SK-N-SH (cell line): ENCODE measurements at regions not wholly inside any gene's neighbourhood (a gene's known extent, or its start where the extent isn't known, plus 50 kb on each side); places are given as distances from the start of the nearest gene placed in this dataset.

ENCODE experiments used
- CTCF ChIA-PET: fragments of 300-600, 350-600 bp; formaldehyde crosslinking; extraction: SDS; loops from one replicate; lab custom pipeline; 2021; lab: Yijun Ruan, JAX
- POLR2A ChIA-PET: fragments of 350-600 bp; sonication (Branson Sonifier 250); formaldehyde crosslinking; extraction: SDS; loops from one replicate; lab custom pipeline; 2020; ENCODE audit warnings: antibody characterized with exemption, inconsistent platforms; lab: Yijun Ruan, JAX
- DNase-seq: peaks from one replicate; pipeline ENCODE4 v3.0.0; 2012
- H2AFZ ChIP-seq: fragments of 200-600 bp; sonication (generic); 2 replicates; pipeline ENCODE4 v1.8.1; 2016; ENCODE audit warnings: antibody characterized with exemption, mild to moderate bottlenecking, low read depth
- H3F3A ChIP-seq: fragments of 200-600 bp; sonication (generic); replicated peaks from 2 replicates; pipeline ENCODE3; 2016; ENCODE audit warnings: antibody characterized with exemption, mild to moderate bottlenecking; ENCODE audit not compliant: insufficient read depth
- H3K27ac ChIP-seq, 2 experiments: fragments of 200-500 bp in 1 of 2; fragments of 200-600 bp in 1 of 2; sonication (Bioruptor generic) in 1 of 2; sonication (generic), shearing (Covaris generic) in 1 of 2; 2 replicates each; pipeline versions ENCODE4 v1.5.1 to v1.6.1; 2014 to 2016; ENCODE audit warnings: low read depth in 2 of 2, inconsistent platforms in 1 of 2, low read length in 1 of 2, mild to moderate bottlenecking in 1 of 2, mixed read lengths in 1 of 2
- H3K27me3 ChIP-seq: fragments of 200-600 bp; sonication (generic), shearing (Covaris generic); 2 replicates; pipeline ENCODE4 v1.6.1; 2016; ENCODE audit warnings: mixed run types; ENCODE audit not compliant: insufficient read depth
- H3K36me3 ChIP-seq, 2 experiments: fragments of 200-500 bp in 1 of 2; fragments of 200-600 bp in 1 of 2; sonication (Bioruptor generic) in 1 of 2; sonication (generic) in 1 of 2; replicated peaks in 1 of 2; 2 replicates each; pipeline versions ENCODE3 to v1.5.1; 2014 to 2016; ENCODE audit warnings: low read length in 1 of 2, mild to moderate bottlenecking in 1 of 2; ENCODE audit not compliant: insufficient read depth in 2 of 2, control insufficient read depth in 1 of 2
- H3K4me1 ChIP-seq, 2 experiments: fragments of 200-500 bp in 1 of 2; fragments of 200-600 bp in 1 of 2; sonication (Bioruptor generic) in 1 of 2; sonication (generic), shearing (Covaris generic) in 1 of 2; 2 replicates each; pipeline versions ENCODE4 v1.5.1 to v1.6.1; 2014 to 2016; ENCODE audit warnings: low read depth in 1 of 2, low read length in 1 of 2, mixed run types in 1 of 2; ENCODE audit not compliant: insufficient read depth in 2 of 2, control insufficient read depth in 1 of 2
- H3K4me2 ChIP-seq: fragments of 200-600 bp; sonication (generic), shearing (Covaris generic); 2 replicates; pipeline ENCODE4 v1.6.1; 2017; ENCODE audit warnings: mixed run types
- H3K4me3 ChIP-seq, 2 experiments: fragments of 200-500 bp in 1 of 2; fragments of 200-600 bp in 1 of 2; sonication (Bioruptor generic) in 1 of 2; sonication (generic), shearing (Covaris generic) in 1 of 2; 2 replicates each; pipeline versions ENCODE4 v1.5.1 to v1.8.1; 2014 to 2016; ENCODE audit warnings: low read depth in 2 of 2, inconsistent platforms in 1 of 2, low read length in 1 of 2, mild to moderate bottlenecking in 1 of 2, mixed read lengths in 1 of 2, moderate library complexity in 1 of 2
- H3K79me2 ChIP-seq: fragments of 200-600 bp; sonication (generic); 2 replicates; pipeline ENCODE4 v1.8.1; 2017; ENCODE audit warnings: mild to moderate bottlenecking; ENCODE audit not compliant: insufficient read depth
- H3K9ac ChIP-seq: fragments of 200-600 bp; sonication (generic); 2 replicates; pipeline ENCODE4 v1.6.1; 2017; ENCODE audit warnings: mixed run types
- H3K9me2 ChIP-seq: fragments of 200-600 bp; sonication (generic); 2 replicates; pipeline ENCODE4 v1.6.1; 2017; ENCODE audit warnings: mixed run types
- H3K9me3 ChIP-seq: fragments of 200-600 bp; sonication (generic); 2 replicates; pipeline ENCODE4 v1.6.1; 2017; ENCODE audit warnings: mixed run types, mild to moderate bottlenecking, moderate library complexity
- H4K20me1 ChIP-seq: fragments of 200-600 bp; sonication (generic); 2 replicates; pipeline ENCODE4 v1.6.1; 2017; ENCODE audit warnings: mild to moderate bottlenecking, mixed run types; ENCODE audit not compliant: insufficient read depth
- CHD2 ChIP-seq: fragments of 150-350 bp; IDR thresholded peaks from 2 replicates; pipeline ENCODE4 v1.6.1; 2018; ENCODE audit warnings: low read length; ENCODE audit not compliant: partially characterized antibody
- CTCF ChIP-seq: fragments of 200-600 bp; sonication (generic); IDR thresholded peaks from 2 replicates; pipeline ENCODE4 v1.6.1; 2017; ENCODE audit warnings: antibody characterized with exemption, mild to moderate bottlenecking, moderate library complexity
- EZH2phosphoT487 ChIP-seq: fragments of 200-600 bp; sonication (generic); IDR thresholded peaks from 2 replicates; pipeline ENCODE4 v1.6.1; 2017; ENCODE audit warnings: low read depth, mixed run types, mild to moderate bottlenecking, antibody characterized with exemption, moderate library complexity, borderline replicate concordance
- FOSL2 ChIP-seq: IDR thresholded peaks from 2 replicates; pipeline ENCODE4 v1.4.0; 2012; ENCODE audit warnings: low read depth, mild to moderate bottlenecking, moderate library complexity, borderline replicate concordance
- GABPA ChIP-seq: IDR thresholded peaks from 2 replicates; pipeline ENCODE4 v1.4.0; 2012; ENCODE audit warnings: low read depth, mild to moderate bottlenecking
- GATA2 ChIP-seq: sonication (generic); formaldehyde crosslinking; IDR thresholded peaks from 2 replicates; pipeline ENCODE4 v1.5.0; 2020; ENCODE audit warnings: mild to moderate bottlenecking, missing genetic modification reagents
- JUND ChIP-seq: IDR thresholded peaks from 2 replicates; pipeline ENCODE4 v1.4.0; 2012
- MAX ChIP-seq: IDR thresholded peaks from 2 replicates; pipeline ENCODE4 v1.4.0; 2012; ENCODE audit warnings: low read depth
- MEF2A ChIP-seq: IDR thresholded peaks from 2 replicates; pipeline ENCODE4 v1.4.0; 2012; ENCODE audit warnings: low read depth, borderline replicate concordance
- MXI1 ChIP-seq: IDR thresholded peaks from 2 replicates; pipeline ENCODE4 v1.6.1; 2012; ENCODE audit warnings: mild to moderate bottlenecking, low read depth, low read length, improper control_type of control experiment
- NFIC ChIP-seq: IDR thresholded peaks from 2 replicates; pipeline ENCODE4 v1.4.0; 2012; ENCODE audit warnings: borderline replicate concordance
- NRF1 ChIP-seq: IDR thresholded peaks from 2 replicates; pipeline ENCODE4 v1.6.1; 2012; ENCODE audit warnings: low read depth, mild to moderate bottlenecking, low read length
- PBX3 ChIP-seq: IDR thresholded peaks from 2 replicates; pipeline ENCODE4; 2012
- POLR2AphosphoS5 ChIP-seq: IDR thresholded peaks from 2 replicates; pipeline ENCODE4 v1.6.1; 2012; ENCODE audit warnings: low read depth, low read length
- SMC3 ChIP-seq: IDR thresholded peaks from 2 replicates; pipeline ENCODE4 v1.6.1; 2012; ENCODE audit warnings: low read depth, low read length, improper control_type of control experiment
- TCF12 ChIP-seq: IDR thresholded peaks from 2 replicates; pipeline ENCODE4 v1.4.0; 2012
- TEAD4 ChIP-seq: IDR thresholded peaks from 2 replicates; pipeline ENCODE4 v1.4.0; 2012; ENCODE audit warnings: mild to moderate bottlenecking, borderline replicate concordance; ENCODE audit not compliant: insufficient read depth
- YY1 ChIP-seq: IDR thresholded peaks from 2 replicates; pipeline ENCODE4 v1.4.0; 2012; ENCODE audit warnings: low read depth, mild to moderate bottlenecking
- WGBS: methylation state at CpG from one replicate; pipeline ENCODE4 v1.1.6; 2017; ENCODE audit warnings: low lambda C conversion rate; 5-methylcytosine and 5-hydroxymethylcytosine counted together
- TF ChIP-seq, protein P1 (sequence below): fragments of 150-350 bp; IDR thresholded peaks from 2 replicates; pipeline ENCODE4 v1.6.1; 2017; ENCODE audit warnings: antibody characterized with exemption, low read length, low read depth, borderline replicate concordance
- TF ChIP-seq, protein P2 (sequence below): IDR thresholded peaks from 2 replicates; pipeline ENCODE4 v1.6.1; 2012; ENCODE audit warnings: mild to moderate bottlenecking, low read depth, low read length, moderate library complexity
- TF ChIP-seq, protein P3 (sequence below): IDR thresholded peaks from 2 replicates; pipeline ENCODE4 v1.4.0; 2012; ENCODE audit warnings: low read depth, borderline replicate concordance

GRCh38 chr6:12348530-12349511 is 58.7 kb downstream of the EDN1 start:
- no peak overlapping the region for H3K4me3 ChIP-seq
- H3K27me3 ChIP-seq, result no peaks in the 10 kb centered on the region
- H3K9ac ChIP-seq, result no peak overlapping the region
- H4K20me1 ChIP-seq, result no peaks in the 10 kb centered on the region
- ChIA-PET CTCF (interaction anchor here (0.6 kb wide), 2 partner anchors 23 to 584 kb away, joined by 3 read pairs; no protein-coding TSS in a partner anchor), POLR2A (no interaction called here)
- no peaks in the 10 kb centered on the region for H3K36me3 ChIP-seq
- no peaks in the 10 kb centered on the region for H3F3A ChIP-seq
- WGBS, result 33% methylated on average over 6 of the region's 6 CpGs
- no peak overlapping the region for H3K27ac ChIP-seq
- no peaks in the 10 kb centered on the region for H3K9me2 ChIP-seq
- TF ChIP-seq CHD2, result no peak
- peak; percentile 79; the same call in 1 of the 2 replicates for TF ChIP-seq FOSL2
- TF ChIP-seq PBX3, result no peak; the same call in 1 of the 2 replicates
- TF ChIP-seq TCF12, result peak; percentile 31
- TF ChIP-seq CTCF, result no peak
- TF ChIP-seq MAX, result no peak
- no peak for TF ChIP-seq NRF1
- TF ChIP-seq POLR2AphosphoS5, result no peak
- TF ChIP-seq GATA2 (CRISPR knock-in tag), result no peak
- TF ChIP-seq, protein P1, sequence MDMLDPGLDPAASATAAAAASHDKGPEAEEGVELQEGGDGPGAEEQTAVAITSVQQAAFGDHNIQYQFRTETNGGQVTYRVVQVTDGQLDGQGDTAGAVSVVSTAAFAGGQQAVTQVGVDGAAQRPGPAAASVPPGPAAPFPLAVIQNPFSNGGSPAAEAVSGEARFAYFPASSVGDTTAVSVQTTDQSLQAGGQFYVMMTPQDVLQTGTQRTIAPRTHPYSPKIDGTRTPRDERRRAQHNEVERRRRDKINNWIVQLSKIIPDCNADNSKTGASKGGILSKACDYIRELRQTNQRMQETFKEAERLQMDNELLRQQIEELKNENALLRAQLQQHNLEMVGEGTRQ, result no peak
- no peak for TF ChIP-seq YY1
- TF ChIP-seq MXI1, result no peak
- no peak for TF ChIP-seq EZH2phosphoT487
- TF ChIP-seq, protein P2, sequence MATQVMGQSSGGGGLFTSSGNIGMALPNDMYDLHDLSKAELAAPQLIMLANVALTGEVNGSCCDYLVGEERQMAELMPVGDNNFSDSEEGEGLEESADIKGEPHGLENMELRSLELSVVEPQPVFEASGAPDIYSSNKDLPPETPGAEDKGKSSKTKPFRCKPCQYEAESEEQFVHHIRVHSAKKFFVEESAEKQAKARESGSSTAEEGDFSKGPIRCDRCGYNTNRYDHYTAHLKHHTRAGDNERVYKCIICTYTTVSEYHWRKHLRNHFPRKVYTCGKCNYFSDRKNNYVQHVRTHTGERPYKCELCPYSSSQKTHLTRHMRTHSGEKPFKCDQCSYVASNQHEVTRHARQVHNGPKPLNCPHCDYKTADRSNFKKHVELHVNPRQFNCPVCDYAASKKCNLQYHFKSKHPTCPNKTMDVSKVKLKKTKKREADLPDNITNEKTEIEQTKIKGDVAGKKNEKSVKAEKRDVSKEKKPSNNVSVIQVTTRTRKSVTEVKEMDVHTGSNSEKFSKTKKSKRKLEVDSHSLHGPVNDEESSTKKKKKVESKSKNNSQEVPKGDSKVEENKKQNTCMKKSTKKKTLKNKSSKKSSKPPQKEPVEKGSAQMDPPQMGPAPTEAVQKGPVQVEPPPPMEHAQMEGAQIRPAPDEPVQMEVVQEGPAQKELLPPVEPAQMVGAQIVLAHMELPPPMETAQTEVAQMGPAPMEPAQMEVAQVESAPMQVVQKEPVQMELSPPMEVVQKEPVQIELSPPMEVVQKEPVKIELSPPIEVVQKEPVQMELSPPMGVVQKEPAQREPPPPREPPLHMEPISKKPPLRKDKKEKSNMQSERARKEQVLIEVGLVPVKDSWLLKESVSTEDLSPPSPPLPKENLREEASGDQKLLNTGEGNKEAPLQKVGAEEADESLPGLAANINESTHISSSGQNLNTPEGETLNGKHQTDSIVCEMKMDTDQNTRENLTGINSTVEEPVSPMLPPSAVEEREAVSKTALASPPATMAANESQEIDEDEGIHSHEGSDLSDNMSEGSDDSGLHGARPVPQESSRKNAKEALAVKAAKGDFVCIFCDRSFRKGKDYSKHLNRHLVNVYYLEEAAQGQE, result no peak
- no peak for TF ChIP-seq NFIC
- no peak for TF ChIP-seq MEF2A
- TF ChIP-seq SMC3, result no peak
- TF ChIP-seq JUND, result peak; percentile 69
- TF ChIP-seq, protein P3, sequence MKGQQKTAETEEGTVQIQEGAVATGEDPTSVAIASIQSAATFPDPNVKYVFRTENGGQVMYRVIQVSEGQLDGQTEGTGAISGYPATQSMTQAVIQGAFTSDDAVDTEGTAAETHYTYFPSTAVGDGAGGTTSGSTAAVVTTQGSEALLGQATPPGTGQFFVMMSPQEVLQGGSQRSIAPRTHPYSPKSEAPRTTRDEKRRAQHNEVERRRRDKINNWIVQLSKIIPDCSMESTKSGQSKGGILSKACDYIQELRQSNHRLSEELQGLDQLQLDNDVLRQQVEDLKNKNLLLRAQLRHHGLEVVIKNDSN, result no peak
- peak; percentile 65; the same call in 1 of the 2 replicates for TF ChIP-seq TEAD4
- no peak for TF ChIP-seq GABPA
- H3K79me2 ChIP-seq, result no peaks in the 10 kb centered on the region
- H3K4me1 ChIP-seq, result no peaks in the 10 kb centered on the region
- H3K4me2 ChIP-seq, result no peak overlapping the region
- H3K9me3 ChIP-seq, result no peaks in the 10 kb centered on the region
- H2AFZ ChIP-seq, result no peak overlapping the region
- DNase-seq, result no peak
